ENCODE measurements at regions not wholly inside any gene's neighbourhood (a gene's known extent, or its start where the extent isn't known, plus 50 kb on each side); places are given as distances from the start of the nearest gene placed in this dataset.

DNA sequence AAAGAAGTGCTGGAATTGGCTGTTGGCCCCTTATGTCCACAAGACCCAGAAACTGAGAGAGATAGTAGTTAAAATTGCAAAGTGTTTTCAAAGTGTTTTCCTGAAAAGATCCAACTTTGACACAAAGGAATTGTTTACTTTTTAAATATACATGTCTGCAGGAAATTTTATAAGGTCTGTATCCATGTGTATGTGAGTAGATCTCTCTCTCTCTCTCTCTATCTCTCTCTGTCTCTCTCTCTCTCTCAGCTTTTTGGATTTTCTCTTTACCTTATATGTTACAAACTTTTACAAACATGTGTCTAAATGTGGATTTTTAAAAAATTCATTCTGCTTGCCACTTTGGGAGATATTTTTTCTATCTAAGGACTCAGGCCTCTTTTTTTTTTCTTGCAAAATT is 358.6 kb downstream of the SIPA1L2 start:
- DNase-seq: no peak

DNA sequence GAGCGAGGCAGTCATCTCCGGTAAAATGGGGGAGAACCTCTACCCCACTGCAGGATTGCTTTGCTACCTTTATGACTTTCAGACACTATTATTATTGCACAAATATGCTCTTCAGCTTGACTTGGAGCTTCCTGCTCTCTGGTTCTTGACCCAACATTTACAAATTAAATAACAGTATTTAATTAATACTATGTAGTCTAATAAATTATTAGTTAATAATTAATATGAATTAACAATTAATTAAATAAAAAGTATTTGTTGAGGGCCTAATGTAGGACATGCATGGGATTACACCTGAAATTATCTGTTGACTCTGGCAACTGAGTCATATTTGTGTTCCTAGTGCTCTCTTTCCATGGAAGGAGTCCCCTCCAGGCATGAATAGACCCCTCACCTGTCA is 359.9 kb downstream of the SIPA1L2 start:
- no peak for DNase-seq

DNA sequence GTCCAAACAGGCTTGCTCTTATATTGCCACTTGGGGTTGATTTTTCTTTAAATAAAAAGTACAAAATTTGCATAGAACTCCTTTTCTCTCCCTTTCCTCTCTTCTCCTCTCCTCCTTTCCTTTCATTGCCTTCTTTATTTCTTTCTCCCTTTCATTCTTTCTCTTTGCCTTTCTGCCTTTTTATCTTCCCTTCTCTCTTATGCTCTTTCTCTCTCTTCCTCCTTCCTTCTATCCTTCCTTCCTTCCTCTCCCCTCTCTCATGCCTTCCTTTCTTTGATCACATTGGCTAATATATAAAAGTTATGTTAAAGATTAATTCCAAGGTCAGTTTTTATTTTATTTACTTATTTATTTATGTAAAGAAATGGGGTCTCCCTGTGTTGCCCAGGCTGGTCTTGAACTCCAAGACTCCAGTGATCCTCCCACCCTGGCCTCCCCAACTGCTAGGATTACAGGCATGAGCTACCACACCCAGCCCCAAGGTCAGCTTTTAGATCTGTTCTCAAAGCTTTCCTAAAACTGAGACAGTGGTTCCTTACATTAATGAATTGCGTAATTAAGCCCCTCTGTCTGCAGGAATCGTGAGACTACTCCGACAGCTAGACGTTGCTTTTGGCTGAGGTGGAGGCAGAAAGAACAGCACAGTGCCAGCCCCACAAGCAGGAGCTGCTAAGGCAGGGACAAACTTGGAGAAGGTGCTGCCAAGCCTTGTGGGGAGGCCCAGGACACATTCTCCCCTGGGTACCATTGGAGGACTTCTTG is 361.9 kb downstream of the SIPA1L2 start:
- DNase-seq: no peak

DNA sequence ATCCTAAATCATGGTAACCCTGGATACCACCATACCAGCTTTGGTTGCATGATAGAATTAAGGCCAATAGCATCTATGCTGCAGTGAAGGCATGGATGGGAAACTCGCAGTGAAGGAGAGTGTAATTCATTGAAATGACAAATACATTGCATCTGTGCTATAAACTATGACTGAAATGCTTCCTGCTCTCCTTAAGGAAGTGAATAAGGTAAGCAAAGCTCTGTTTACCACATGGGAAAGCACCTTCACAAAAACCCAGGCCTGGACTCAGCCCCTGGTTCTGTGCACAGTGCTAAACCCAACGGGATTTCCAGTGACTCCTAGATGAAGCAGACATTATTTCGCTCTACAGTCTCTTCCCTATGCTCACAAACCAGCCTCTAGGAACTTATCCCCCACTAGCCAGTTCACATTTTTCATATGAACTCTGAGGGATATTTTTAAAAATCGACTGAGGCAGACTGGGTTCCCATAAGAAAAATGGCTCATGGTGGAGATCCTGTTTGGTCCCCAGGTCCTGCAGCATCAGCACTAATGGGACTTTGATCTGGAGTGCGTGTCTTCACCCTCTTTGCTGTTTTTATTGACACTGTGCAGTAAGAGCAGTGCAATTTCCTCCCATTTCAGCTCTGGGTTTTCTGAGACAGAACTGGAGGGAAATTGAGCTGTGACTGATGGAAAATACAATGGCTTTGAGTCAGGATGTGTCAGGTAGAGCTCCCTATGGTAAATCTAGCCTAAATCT is 362.7 kb downstream of the SIPA1L2 start:
- no peak for DNase-seq

DNA sequence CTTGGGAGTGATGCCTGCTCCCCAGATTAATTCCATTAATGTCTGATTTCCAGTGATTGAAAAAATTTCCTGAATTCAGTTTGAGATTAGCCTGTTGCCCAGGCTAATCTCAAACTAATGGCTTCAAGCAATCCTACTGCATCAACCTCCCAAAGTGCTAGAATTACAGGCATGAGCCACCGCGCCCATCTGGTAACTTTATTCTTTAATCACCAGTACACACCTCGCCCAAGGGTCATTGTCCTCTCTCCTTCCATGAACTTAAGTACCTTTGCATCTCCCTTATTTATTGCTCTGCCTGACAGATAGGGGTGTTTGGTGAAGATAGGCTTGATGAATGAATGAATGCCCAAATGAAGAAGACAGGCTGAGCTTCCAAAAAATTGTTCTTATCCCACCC is 366.5 kb downstream of the SIPA1L2 start:
- DNase-seq: no peak

DNA sequence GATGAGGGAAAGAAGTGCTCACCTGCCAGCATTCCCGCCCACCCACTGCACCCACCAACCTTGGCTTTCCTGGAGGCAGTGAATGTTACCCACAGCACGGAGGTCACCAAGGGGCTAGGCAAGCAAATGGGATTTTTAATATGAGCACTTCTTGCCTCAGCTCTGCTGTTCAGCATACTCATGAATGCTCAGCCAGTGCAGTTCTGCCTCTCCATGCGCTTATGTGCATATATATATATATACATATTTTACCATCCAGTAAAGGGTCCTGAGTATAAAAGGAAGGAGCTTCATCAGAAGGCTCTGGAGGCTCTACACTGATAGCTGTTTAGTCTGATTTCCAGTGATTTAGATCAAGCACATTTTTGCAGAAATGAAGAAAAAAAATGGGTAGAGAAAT is 366.9 kb downstream of the SIPA1L2 start:
- DNase-seq: no peak

DNA sequence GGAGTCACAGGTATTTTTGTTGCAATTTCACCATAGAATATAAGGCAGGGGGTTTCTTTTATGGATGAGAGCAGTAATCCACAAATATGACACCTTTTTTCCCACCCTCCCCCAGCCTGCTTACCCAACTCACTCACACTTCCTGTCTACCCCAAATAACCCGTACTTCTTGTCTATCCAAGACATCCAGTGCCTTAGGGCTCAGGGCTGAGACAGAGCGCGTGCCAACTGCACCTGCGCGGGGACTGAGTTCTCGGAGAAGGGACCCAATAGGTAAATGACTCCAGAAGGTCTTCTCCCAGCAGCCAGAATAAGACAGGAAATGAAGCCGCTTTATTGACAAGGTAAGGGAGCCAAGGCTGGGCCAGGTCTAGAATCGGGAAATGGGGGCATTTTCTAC is 369.1 kb downstream of the SIPA1L2 start:
- no peak for DNase-seq

DNA sequence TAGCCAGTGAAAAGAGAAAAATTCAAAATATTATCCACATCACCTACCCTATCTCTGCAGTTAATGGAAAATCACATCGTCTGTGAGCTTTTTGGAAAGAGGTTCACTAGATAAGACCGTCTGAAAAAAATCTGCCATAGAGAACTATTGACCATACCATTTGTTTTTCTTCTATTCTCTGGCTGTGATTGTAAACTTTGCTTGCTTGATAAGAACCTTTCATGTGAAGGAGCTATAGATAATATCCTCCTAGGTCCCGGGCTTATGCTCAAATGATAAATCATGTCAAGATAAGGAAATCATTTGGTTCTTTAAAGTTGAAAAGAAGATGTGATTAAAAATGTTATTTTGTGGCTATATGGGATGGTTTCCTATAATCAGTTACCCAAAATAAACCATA is 369.9 kb downstream of the SIPA1L2 start:
- DNase-seq: no peak

DNA sequence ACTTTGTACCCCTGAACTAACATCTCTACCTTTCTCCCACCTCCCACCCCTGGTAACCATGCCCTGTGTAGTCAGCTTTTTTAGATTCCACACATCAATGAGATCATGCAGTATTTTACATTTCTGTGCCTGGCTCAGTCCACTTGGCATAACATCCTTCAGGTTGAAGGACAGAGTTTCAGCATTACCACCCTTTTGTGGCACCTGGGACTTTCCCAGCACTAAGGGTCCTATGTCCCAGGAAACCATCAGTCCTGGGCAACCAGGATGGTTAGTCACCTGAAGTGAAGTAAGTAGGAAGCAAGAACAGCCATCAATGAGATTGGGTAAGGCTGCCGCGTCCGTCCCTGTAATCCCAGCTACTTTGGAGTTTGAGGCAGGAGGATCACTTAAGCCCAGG is 370.6 kb downstream of the SIPA1L2 start:
- DNase-seq: no peak

DNA sequence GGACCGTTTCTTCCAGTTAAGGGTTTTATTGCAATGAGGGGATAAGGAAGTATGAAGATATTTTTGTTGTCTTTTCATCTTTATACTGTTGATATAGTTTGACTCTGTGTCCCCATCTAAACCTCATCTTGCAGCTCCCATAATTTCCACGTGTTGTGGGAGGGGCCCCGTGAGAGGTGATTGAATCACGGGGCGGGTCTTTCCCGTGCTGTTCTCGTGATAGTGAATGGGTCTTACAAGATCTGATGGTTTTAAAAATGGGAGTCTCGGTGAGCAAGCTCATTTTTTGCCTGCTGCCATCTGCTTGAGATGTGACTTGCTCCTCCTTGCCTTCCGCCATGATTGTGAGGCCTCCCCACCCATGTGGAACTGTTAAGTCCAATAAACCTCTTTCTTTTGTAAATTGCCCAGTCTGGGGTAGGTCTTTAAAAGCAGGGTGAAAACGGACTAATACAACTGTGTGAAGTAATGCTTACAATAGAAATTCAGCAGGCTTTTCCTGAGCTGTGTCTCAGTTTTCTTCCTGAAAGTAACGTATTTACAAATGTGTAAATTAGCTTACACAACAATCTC is 377.3 kb downstream of the SIPA1L2 start:
- DNase-seq: no peak

DNA sequence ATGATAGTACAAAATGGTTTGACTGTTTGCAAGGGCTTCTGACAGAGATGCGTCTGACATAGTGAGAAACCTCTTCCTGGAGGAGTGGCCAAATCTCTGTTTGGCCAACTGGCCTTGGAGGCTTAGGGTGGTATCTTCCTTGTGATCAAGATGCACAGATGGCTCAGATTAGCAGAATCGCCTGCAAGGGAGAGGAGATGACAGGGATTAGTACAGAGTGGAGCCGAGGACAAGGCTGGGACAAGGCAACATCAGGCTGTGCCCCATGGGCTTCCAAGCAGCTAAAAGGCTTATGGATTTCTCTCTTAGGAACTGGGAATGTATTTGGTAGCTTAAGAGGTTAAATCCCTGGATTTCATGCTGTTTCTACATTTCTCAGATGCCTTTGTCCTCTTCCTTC is 379.1 kb downstream of the SIPA1L2 start:
- DNase-seq: no peak

DNA sequence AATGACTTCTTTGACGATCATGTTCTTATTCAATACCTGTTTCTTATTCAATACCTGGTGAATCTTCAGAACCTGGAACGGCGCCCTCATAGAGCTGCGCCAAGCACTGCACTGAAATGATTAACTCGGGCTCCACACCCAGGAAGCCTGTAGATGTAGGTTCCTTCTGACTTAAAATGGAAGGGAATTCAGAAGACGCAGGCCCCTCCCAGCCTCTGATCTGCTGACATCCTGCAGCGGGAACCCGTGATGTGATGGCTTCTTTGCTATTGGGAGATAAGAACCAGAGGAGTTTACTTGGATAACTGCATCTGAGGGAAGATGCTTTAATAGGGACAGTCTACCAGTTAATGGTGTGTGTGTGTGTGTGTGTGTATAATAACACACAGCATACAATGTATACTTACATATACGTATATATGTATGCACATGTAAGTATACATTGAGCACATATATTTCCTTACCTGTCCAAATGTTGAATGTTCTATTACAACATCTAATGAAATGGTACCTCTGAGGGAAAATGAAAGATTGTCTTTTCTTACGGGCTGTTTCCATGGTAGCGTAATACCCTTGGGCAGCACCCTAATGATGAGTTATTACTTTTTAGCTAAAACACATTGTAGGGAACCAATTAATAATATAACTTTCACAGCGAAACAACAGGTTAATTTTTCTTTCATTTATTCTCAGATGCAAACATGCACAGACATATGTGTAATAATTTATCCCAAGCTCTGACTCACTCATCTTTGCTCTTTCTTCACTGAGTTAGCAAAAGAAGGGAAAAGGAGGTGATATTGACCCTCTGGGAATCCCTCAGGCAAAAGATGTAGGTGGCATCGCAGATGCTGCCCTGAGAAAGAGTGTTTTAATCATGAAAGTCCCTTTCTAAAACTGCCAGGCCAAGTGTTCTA is 379.8 kb downstream of the SIPA1L2 start:
- no peak for DNase-seq

DNA sequence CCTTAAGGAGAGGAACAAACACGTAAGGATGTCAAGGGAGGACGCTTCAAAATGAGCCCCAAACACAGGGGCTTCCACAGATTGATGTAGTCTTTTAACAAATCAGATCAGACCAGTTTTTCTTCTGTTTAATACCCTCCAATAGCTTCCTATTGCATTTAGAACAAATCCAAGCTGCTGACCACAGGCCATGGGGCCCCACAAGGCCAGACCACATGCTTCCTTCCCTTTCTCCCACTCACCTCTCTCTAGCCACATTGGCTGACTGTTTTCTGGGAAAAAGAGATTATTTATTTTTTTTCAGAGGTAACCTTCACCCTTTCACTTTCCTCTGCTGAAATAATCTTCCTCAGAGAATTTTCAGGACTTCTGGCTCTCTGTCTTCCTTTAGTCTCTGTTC is 380.6 kb downstream of the SIPA1L2 start:
- no peak for DNase-seq

DNA sequence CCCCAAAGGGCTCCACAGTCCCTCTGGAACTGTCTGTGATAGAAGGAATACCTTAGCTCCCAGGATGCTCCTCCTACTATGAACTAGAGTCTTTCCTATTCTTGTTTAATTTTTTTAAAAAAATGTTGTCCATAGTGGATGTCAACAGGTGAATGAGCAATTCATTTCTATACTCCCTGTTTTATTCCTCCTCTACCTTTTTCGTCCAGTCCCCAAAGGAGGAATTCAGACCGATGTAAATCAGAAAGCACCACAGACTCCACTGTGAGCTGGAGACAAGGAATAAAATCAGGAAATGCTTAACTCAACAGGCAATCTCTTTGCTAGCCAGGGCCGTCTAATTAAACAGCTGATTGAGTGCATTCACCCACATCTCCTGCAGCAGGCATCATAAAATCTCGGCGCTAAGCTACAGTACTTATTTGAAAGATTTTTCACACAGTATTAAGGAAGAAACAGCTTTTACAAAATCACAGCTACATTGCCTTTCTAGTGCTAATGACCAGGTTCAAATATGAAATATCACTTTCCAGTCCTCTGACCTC is 381.6 kb downstream of the SIPA1L2 start:
- DNase-seq: no peak

DNA sequence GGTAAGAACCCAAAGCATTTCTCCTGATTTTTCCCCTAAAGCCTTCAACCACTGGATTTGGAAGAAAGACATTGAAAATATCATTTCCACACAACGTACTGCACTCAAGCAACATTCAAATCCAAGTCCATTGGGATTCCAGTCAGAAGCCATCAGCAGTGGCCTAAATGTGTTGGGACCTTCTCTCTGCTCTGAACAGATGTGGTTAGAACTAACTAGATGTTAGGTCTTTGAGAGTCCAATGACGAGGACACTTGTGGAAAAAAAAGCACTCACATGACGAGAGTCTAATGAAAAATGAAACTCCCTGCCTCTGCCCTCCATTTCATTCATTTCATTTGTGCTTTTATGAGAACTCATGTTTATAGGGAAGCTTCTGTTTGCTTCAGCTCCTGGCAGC is 382.3 kb downstream of the SIPA1L2 start:
- DNase-seq: no peak

DNA sequence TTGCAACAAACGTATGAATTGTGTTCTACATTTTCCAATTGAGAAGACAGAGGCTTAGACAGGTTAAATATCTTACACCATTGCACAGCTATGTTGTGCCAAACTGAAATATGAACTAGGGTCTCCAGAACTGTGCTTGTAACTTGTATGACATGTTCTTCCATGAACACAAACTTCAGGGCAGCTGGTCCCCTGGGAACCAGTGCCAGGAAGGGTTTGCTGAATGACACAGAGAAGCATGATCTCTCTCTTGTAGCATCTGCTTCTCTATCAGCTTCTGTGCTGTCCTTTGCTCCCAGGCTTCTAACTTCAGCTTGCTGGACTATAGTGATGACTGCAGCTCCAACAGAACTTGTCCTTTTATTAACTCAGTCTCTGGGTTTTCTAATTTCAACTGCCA is 385.5 kb downstream of the SIPA1L2 start:
- DNase-seq: no peak

DNA sequence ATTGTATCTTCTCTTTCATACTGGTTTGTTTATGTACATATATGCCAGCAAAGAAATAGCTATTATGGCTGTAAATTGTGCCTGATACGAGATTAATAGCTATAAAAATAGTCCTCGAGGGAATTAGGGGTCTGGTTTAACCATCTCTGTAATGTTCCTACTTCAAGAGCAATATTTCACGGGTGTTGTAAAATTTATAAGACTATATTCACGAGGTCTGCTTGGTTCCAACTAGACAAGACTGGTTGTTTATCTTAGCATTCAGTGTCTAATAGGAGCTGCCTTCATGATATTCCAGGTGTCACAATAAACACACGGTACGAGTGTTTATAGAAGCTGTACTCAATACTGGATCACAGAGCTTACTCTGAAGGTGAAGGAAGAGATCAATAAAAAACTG is 389.9 kb downstream of the SIPA1L2 start:
- no peak for DNase-seq

DNA sequence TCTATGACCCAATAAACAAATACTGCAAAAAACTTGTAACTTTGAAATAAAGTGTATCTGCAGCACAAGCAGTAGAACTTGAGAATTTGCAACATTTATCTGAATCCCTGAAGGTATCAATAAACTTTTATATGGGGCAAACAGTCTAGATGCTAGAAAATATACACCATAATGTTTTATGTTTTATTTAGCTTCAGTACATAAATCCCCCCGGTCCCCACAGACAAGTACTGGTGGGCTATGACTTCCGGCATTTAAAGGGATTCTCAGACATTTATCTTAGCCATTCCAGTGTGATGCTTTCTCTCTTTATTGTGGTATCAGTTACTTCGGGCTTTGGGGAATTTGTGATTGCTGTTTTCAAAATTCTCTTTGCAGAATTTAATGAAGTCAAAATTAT is 390.4 kb downstream of the SIPA1L2 start:
- DNase-seq: no peak

DNA sequence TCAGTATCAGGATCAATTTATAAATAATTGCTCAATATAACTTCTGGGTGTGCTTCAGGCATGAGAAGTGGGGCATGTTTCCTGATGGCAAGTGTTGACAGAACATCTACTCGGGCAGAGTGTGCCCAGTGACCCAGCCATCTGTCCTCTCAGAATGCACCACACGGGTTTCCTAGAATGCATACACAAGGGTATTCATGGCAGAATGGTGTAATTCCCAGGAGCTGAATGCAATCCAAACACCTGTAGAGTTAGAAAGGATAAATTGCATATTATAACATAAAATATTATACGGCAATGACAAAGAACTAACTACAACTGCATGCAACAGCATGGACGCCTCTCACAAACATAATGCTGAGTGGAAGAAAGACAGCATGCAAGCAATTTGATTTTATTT is 391.9 kb downstream of the SIPA1L2 start:
- DNase-seq: no peak

DNA sequence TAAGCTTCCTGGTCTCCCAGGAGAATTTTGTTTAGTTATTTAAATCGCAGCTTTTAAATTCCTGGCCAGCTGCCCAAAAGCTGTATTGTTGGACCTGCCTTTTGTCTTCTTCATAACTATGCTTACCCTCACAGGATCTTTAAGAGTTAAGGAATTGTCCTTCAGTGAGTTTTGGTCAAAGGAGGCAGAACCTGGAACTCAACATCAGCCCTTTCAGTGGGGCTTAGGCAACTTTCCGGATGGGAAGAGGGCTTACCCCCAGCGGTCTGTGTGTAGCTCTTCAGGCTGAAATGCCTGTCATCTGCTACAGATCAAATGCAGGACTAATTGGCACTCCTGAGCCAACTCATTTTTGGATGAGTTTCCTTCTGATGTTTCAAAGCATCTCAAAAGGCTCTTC is 402.6 kb downstream of the SIPA1L2 start:
- no peak for DNase-seq

DNA sequence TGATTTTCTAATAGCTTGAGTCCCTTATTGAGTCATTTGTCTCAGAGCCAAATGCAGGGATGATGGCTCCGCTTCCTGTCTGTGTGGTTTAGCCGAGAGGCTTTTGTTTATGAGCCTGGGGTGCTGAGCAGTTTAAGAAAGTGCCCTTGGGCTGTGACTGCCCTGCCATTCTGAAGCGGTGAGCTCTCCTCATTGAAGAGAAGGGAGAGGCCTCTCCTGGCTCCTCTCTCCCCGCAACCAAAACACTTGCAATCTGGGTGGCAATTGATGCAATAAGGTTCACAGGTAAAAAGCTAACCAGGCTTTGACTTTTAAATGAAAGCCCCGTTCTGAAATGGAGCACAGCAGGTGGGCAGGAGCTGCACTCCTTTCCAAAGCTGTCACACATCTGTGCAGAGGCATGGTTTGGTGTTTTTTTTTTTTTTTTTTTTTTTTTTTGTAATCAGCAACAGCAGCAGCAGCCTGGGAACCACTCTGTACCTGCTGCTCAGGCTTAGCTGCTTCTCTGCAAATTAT is 403.7 kb downstream of the SIPA1L2 start:
- DNase-seq: peak; percentile 20

DNA sequence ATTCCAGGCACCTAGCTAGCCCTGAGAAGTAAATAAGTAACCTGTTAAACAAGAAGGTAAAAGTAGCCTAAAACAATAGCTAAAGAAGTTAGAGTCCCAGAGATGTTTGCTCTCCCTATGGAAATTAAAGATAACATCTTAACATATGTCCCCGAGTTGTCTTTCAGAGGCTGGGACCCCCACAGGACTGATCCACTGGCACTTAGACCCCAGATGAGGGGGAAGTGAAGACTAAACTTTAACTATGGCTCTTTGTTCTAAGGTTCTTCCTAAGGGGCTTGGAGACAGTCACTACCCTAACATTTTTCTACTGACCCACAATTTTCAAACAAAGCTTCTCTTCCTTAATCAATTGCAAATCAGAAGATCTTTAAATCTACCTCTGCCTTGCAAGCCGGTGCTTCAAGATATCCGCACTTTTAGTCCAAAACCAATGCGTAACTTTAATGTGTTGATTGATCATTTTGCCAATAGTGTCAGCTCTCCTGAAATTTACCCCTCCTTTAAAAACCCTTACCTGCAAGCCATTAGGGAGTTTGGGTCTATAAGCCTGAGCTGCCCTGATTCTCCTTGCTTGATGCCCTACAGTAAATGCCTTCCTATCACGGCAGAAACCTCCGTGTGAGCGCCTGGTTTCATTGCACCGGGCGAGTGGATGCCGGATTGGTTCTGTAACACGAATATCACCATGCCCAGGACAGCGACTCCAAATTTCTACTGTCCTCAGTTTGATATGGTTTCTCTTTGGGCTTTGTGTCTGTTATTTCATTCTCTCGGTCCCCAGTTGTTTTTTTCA is 404.4 kb downstream of the SIPA1L2 start:
- DNase-seq: no peak

All from activated naive CD4-positive, alpha-beta T cell treated with Interleukin-2 at 50 U/mL for 16 hours (primary cell).